C4-2B (cell line): ENCODE measurements at regions not wholly inside any gene's neighbourhood (a gene's known extent, or its start where the extent isn't known, plus 50 kb on each side); places are given as distances from the start of the nearest gene placed in this dataset.

ENCODE experiments used
- CTCF ChIP-seq: fragments of 450-650 bp; conservative IDR thresholded peaks from 2 replicates; pipeline ENCODE4 v1.5.1; 2017; ENCODE audit warnings: mild to moderate bottlenecking
- ZFX ChIP-seq: fragments of 450-650 bp; IDR thresholded peaks from 2 replicates; pipeline ENCODE4 v1.6.1; 2017

- no peak for TF ChIP-seq CTCF
- TF ChIP-seq ZFX: no peak
These were observed 650.2 kb upstream of the SLC39A10 start for GRCh38 chr2:195006856-195007255.
